Colonic mucosa (tissue), 4 donors: ENCODE measurements at regions not wholly inside any gene's neighbourhood (a gene's known extent, or its start where the extent isn't known, plus 50 kb on each side); places are given as distances from the start of the nearest gene placed in this dataset.

Source experiments
- DNase-seq: peaks from one replicate; pipeline ENCODE4 v3.0.0-alpha.2; 2020
- H3K27ac ChIP-seq: fragments of 200-600 bp; one replicate; pipeline ENCODE4 v1.8.0; 2021
- H3K27me3 ChIP-seq: fragments of 200-600 bp; one replicate; pipeline ENCODE4 v1.8.0; 2021
- H3K36me3 ChIP-seq: fragments of 200-600 bp; one replicate; pipeline ENCODE4 v1.8.0; 2021
- H3K4me1 ChIP-seq: fragments of 200-600 bp; one replicate; pipeline ENCODE4 v1.8.0; 2021; ENCODE audit warnings: mild to moderate bottlenecking
- H3K4me3 ChIP-seq: fragments of 200-600 bp; one replicate; pipeline ENCODE4 v1.8.0; 2021
- H3K9ac ChIP-seq, 2 donors: one replicate each; pipeline ENCODE4 v1.7.0; 2013; ENCODE audit warnings: control low read depth in 2 of 2, low read depth in 2 of 2, low read length in 2 of 2
- H3K9me3 ChIP-seq: fragments of 200-600 bp; one replicate; pipeline ENCODE4 v1.8.0; 2021
- intact Hi-C: fragments of 100-400 bp; cut with DNase I; formaldehyde crosslinking; loops from one replicate; pipeline ENCODE4 v1.14.1; 2022
- TF ChIP-seq, protein P1 (sequence below): fragments of 200-600 bp; IDR thresholded peaks from one replicate; pipeline ENCODE4 v1.8.0; 2022; ENCODE audit warnings: antibody characterized with exemption, mild to moderate bottlenecking
- donor health status: healthy.
- donor health status: DM: no; HTN: no; CAD: no.
- donor health status: DM: no; HTN: no; CAD: no.

GRCh38 chr4:129546531-129546930 is 450.6 kb downstream of the C4orf33 start:
- no peak for DNase-seq
- intact Hi-C loops, result no loop called here
- no peak overlapping the region for H3K4me3 ChIP-seq
- no peaks in the 10 kb centered on the region for H3K27me3 ChIP-seq
- H3K9ac ChIP-seq, result no peak overlapping the region
- no peaks in the 10 kb centered on the region for H3K4me1 ChIP-seq
- TF ChIP-seq, protein P1, sequence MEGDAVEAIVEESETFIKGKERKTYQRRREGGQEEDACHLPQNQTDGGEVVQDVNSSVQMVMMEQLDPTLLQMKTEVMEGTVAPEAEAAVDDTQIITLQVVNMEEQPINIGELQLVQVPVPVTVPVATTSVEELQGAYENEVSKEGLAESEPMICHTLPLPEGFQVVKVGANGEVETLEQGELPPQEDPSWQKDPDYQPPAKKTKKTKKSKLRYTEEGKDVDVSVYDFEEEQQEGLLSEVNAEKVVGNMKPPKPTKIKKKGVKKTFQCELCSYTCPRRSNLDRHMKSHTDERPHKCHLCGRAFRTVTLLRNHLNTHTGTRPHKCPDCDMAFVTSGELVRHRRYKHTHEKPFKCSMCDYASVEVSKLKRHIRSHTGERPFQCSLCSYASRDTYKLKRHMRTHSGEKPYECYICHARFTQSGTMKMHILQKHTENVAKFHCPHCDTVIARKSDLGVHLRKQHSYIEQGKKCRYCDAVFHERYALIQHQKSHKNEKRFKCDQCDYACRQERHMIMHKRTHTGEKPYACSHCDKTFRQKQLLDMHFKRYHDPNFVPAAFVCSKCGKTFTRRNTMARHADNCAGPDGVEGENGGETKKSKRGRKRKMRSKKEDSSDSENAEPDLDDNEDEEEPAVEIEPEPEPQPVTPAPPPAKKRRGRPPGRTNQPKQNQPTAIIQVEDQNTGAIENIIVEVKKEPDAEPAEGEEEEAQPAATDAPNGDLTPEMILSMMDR, result no peak
- H3K9me3 ChIP-seq, result no peaks in the 10 kb centered on the region
- H3K36me3 ChIP-seq, result no peaks in the 10 kb centered on the region
- no peak overlapping the region for H3K27ac ChIP-seq

GRCh38 chr4:129550281-129550785 is 454.4 kb downstream of the C4orf33 start:
- Histone ChIP-seq H3K9ac (no peak overlapping the region), H3K27me3 (no peaks in the 10 kb centered on the region), H3K9me3 (no peaks in the 10 kb centered on the region), H3K4me3 (no peak overlapping the region), H3K27ac (no peak overlapping the region), H3K4me1 (no peaks in the 10 kb centered on the region), H3K36me3 (no peaks in the 10 kb centered on the region)
- DNase-seq, result no peak
- intact Hi-C loops, result no loop called here
- TF ChIP-seq, protein P1, result no peak

DNA sequence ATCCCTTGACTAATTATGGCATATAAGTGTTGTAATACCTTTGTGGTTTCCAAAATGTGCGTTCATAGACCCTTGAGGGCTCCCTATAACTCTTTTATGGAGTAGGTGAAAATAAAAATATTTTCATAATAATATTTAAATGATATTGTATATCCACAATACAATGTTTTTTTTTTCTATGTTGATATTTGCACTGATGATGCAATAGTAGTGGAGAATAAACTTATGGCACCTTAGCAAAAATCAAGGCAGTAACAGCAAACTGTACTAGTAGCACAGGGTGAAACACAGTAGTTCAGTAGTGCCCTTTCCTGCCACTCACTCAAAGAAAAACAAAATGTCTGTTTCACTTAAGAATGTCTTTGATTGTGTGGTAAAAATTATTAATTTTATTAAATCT is 465.3 kb downstream of the C4orf33 start:
- H3K27ac ChIP-seq, result no peak overlapping the region
- TF ChIP-seq, protein P1, result no peak
- H3K9me3 ChIP-seq, result no peaks in the 10 kb centered on the region
- no peaks in the 10 kb centered on the region for H3K4me1 ChIP-seq
- intact Hi-C loops, result no loop called here
- H3K9ac ChIP-seq, result no peak overlapping the region
- no peak for DNase-seq
- H3K4me3 ChIP-seq, result no peak overlapping the region
- no peaks in the 10 kb centered on the region for H3K27me3 ChIP-seq
- no peaks in the 10 kb centered on the region for H3K36me3 ChIP-seq

DNA sequence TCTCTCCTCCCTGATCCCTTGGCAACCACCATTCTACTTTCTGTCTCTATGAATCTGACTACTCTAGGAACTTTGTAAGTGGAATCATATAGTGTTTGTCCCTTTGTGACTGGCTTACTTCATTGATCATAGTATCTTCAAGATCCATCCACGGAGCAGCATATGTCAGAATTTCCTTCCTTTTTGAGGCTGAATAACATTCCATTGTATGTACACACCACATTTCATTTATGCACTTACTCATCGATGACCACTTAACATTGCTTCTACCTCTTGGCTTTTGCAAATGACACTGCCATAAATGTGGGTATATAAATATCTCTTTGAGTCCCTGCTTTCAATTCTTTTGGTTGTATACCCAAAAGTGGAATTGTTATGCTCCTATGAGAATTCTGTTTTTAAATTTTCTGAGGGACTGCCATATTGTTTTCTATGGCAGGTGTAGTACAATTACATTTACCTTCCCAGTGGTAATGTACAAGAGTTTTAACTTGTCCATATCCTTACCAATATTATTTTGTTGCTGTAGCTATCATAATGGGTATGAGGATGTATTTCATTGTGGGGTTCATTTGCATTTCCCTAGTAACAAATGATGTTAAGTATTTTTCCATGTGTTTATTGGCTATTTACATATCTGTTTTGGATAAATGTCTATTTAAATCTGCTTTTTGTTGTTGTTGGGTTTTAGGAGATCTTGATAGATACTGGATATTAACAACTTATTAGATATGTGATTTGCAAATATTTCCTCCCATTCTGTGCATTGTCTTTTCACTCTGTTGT is 466.1 kb downstream of the C4orf33 start:
- DNase-seq, result no peak
- Histone ChIP-seq H3K36me3 (no peaks in the 10 kb centered on the region), H3K27ac (no peak overlapping the region), H3K27me3 (no peaks in the 10 kb centered on the region), H3K9me3 (no peaks in the 10 kb centered on the region), H3K4me3 (no peak overlapping the region), H3K9ac (no peak overlapping the region), H3K4me1 (no peaks in the 10 kb centered on the region)
- intact Hi-C loops, result no loop called here
- TF ChIP-seq, protein P1, result no peak

DNA sequence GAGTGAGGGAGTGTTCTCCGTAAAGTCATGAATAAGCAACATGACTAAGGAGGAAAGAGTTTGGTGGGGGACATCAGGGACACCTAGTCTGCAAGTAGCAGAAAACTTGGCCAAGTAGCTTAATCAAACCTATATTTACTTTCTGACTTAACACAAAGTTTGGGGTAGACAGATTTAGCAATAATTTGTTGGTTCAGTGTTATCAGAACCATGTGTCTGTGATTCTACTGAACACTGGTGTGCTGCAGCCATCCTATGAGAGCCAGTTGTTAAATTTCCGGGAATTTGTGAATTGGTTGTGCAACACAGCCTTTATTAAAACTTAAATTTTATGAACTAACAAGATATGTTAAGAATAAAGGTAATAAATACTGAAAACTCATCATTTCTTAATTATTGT is 469.3 kb downstream of the C4orf33 start:
- H3K36me3 ChIP-seq, result no peaks in the 10 kb centered on the region
- no peaks in the 10 kb centered on the region for H3K4me1 ChIP-seq
- DNase-seq, result no peak
- no peak overlapping the region for H3K9ac ChIP-seq
- no peak overlapping the region for H3K27ac ChIP-seq
- no peak overlapping the region for H3K4me3 ChIP-seq
- TF ChIP-seq, protein P1, result no peak
- intact Hi-C loops, result no loop called here
- H3K9me3 ChIP-seq, result no peaks in the 10 kb centered on the region
- no peaks in the 10 kb centered on the region for H3K27me3 ChIP-seq
